HG02759 (cell line): ENCODE measurements at regions not wholly inside any gene's neighbourhood (a gene's known extent, or its start where the extent isn't known, plus 50 kb on each side); places are given as distances from the start of the nearest gene placed in this dataset.

Source experiments
- ATAC-seq: cut with Tn5 transposase; IDR thresholded peaks from one replicate; pipeline ENCODE4 v1.9.1; 2021; ENCODE audit warnings: mild to moderate bottlenecking, moderate library complexity; ENCODE audit not compliant: unreplicated experiment

DNA sequence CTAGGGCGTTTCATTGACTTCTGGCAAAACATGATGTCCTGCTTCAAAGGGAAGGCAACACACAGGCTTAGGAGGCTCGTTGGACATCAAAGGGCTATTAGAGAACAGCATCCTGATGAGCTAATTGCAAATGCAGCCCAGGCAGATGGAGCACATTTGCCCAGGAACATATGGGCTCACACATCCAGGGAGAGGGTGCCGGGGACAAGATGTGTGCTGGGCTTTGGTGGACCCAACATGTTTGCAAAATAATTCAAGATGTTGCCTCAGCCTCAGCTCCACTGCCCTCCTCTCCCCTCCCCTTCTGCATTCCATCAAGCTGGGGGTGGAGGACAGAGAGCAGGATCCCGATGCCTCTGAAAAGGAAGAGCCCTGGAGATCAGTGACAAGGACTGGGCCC, 217.1 kb upstream of the ZMIZ1 start:
- no peak for ATAC-seq

GRCh38 chr10:78852466-78853240, 216.1 kb upstream of the ZMIZ1 start:
- no peak for ATAC-seq

DNA sequence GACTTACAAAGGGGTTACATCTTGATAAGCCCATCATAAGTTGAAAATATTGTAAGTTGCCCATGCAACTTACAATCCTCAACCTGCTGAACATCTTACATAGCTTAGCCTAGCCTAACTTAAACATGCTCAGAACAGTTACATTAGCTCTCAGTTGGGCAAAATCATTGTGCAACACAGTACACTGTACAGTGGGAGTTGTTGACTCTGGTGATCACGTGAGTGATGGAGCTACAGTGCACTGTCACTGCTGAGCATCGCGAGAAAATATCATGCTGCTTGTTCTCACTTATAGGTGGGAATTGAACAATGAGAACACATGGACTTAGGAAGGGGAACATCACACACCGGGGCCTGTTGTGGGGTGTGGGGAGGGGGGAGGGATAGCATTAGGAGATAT, 214.9 kb upstream of the ZMIZ1 start:
- ATAC-seq = no peak

- ATAC-seq = no peak
Measured at GRCh38 chr10:78856421-78856820, 212.3 kb upstream of the ZMIZ1 start.

DNA sequence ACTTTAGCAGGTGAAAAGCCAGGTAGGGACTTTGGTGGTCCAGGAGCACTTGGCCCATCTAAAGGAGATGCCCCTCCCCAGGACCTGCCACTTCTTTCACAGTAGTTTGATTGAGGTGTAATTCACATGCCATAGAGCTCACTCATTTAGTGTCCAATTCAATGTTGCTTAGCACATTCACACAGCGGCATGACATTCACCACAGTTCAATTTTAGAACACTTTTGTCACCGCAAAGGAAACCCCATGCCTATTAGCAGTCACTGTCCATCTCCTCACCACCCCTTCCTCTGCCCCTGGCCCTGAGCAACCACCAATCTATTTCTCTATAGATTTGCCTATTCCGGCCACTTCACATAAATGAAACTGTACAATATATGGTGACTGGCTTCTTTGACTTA, 211.6 kb upstream of the ZMIZ1 start:
- no peak for ATAC-seq

DNA sequence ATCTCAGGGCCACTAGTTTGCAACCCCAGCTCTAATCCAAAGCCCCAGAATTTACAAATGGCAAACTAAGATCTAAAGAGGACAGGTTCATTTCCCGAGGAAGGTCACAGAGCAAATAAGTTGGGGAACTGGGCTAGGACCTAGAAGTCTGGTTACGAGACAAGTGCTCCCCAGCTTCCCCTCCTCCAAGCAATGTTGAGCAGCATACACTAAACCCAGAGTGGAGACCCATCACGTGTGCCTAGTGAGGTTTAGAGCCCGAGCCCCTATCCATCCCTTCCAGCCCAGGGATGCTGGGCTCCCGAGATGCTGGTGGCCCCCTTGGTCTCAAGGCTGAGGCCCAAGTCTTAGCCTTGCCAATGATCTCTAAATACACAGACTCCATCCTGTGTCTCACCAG, 209.5 kb upstream of the ZMIZ1 start:
- no peak for ATAC-seq

GRCh38 chr10:78859769-78860168, 209.0 kb upstream of the ZMIZ1 start:
- no peak for ATAC-seq

DNA sequence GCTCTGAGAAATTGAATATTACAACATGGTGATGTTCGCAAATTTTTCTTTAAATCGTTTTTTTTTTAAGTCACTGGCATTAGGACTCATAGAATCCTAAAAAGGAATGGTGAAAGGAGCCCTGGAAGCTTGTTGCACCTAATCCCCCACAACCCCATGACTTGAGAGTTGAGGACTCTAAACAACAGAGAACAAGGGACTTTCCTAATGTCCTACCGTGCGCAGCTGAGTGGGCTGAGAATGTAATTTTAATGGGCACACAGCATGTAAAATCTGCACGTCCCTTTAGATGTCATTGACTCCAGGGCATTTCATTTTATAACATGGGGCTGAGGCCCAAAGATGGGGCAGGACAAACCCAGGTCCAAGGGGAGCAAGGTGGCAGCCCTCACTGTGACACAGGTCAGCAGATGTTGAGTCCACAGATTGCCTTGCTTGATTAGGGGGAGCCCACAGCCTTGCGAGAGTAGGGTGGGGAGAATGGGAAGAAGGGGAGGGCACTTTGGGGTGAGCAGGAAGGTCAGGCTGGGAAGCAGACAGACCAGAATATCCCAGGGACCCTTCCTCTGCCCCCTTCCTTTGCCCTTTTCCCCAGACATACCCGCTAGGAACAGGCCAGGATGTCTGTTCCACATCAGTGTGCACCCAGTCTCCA, 208.4 kb upstream of the ZMIZ1 start:
- ATAC-seq = no peak

DNA sequence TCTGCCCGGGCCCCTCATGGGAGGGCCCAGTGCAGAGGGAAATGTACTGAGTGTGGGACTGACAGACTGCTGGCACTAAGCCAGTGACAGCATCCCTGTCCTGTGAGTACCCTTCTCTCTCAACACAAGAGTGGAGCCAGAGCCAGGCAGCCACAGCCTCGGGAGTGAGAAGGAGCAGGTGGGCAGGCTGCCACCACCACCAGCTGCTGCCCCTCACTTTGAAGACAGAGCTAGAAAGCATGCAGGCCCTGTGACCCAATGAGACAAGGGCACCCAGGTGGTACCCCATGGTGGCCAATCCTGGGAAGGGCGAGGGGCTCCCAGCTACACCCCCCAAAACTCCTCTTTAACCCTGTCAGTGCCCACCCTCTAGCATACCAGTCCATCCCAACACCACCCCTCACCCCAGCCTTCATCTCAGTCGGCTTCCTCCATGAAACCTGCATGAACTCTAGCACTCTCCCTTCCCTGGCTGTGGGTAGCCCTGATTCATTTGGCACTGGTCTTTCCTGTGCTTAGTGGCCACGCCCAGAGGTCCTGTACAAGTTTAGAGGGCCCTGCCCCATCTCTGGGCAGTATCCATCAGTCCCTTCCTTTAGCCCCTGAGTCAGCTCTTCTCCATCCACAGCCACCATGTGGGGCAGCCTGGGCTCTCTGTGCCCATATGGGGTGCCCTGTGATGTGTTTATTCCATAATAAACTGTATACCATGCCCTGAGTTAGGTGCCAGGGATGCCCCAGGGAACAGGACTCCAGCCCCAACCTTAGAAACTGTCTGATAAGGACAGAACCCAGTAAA, 207.0 kb upstream of the ZMIZ1 start:
- ATAC-seq = no peak

GRCh38 chr10:78862328-78862640, 206.5 kb upstream of the ZMIZ1 start:
- ATAC-seq = no peak

DNA sequence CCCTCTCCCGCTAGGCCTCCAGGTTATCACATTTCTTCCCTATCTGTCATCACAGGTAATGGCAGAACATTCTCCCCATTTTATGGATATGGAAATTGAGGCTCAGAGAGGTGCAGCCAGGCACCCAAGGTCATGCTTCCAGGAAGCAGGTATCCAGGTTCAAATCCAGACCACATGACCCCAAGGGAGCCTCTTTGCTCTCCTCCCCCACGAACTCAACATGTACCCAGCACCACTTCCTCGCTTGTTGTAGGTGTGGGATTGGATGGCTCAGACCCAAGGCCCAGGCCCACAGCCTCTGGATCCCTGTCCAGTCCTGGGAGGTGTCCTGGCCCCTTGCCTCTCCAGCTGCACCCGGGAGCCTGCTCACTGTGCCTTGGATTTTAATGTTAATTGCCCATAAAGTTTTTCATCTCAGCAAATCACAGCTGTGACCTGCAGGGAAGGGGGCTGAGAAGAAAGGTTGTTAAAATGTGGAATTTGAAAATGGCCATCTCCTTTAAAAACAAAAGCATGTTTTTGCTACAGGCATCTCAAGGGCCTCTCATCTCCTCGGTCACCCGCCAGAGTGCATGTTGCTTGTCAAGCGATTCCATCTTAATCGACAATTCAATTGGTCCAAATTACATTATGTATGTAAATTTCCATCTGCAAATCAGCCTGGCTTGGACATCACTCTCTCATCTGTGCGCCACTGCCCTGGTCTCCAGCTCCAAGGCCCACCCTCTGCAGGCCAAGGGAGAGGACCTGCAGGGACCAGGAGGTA, 205.4 kb upstream of the ZMIZ1 start:
- no peak for ATAC-seq

- ATAC-seq = no peak
Measured at GRCh38 chr10:78863906-78864239, 204.9 kb upstream of the ZMIZ1 start.

GRCh38 chr10:78864761-78865537, 203.8 kb upstream of the ZMIZ1 start:
- ATAC-seq = no peak

DNA sequence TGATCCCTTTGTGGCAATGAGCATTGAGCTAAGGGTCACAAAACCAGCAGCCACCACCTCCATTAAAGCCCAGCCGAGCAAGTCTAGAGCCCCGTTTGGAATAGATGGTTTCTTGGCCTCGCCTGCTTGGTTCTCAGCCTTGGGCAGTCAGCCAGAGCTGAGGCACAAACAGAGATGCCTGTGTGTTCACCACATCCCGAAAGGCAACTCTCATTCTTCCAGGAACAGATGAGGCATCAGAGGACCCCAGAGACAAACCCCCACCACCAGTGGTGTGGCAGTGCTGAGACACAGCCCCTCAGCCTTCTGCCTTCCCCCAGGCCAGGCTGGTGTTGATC, 203.3 kb upstream of the ZMIZ1 start:
- ATAC-seq = no peak

GRCh38 chr10:78865931-78866717, 202.6 kb upstream of the ZMIZ1 start:
- no peak for ATAC-seq

- ATAC-seq = no peak
Measured at GRCh38 chr10:78866731-78867554, 201.8 kb upstream of the ZMIZ1 start.

- ATAC-seq = no peak
Measured at GRCh38 chr10:78867555-78867939, 201.2 kb upstream of the ZMIZ1 start.

DNA sequence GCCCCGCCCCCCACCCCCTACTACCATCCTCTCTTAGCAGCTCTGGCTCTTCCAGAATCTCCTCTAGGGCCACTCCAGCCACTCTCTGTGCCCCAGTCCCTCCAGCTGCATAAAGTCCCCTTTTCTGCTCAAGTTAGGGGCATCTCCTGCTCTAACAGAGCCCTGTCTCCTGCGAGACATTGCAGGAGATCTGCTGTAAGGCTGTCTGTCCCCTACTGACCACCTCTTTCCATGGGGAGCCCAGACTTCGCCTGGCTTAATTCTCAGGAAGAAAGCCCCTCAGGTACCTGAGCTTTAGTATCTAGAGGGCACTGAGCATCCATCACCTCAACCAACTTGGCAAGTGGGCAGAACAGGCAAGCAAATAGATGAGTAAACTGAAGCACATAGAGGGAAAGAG, 200.7 kb upstream of the ZMIZ1 start:
- no peak for ATAC-seq

GRCh38 chr10:78868456-78868855, 200.3 kb upstream of the ZMIZ1 start:
- no peak for ATAC-seq
